Activated gamma-delta T cell (primary cell): ENCODE measurements at regions not wholly inside any gene's neighbourhood (a gene's known extent, or its start where the extent isn't known, plus 50 kb on each side); places are given as distances from the start of the nearest gene placed in this dataset.
"Not testable (repeated sequence)": the region's sequence is repeated elsewhere in the genome, so short reads cannot be mapped to it uniquely, and the experiment has no call there.

Experiments used
- DNase-seq: peaks from one replicate; lab custom pipeline; 2025; lab: John Stamatoyannopoulos, UW

- not testable (repeated sequence) for DNase-seq
Measured at GRCh38 chr2:65568656-65569440, 136.4 kb upstream of the SPRED2 start.

- no peak for DNase-seq
Measured at GRCh38 chr2:65566617-65567016, 134.2 kb upstream of the SPRED2 start.

DNA sequence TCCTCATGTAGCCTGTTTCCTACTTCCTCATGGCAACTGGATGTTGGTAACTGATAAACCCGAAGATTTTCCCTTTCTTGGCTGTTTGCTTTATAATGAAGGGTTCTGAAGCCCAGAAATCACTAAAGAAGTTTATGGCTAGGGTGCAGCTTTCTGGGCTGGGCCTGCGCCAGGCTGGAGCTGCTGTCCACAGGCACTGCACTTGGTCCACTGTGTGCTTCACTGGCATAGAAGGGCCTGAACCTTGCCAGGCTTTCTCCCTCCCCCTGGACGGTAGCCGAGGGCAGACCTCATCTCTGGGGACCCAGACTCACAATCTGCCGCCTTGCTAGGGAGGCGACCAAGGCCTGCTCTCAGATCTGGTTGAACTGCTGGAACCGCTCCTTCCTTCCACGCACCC is 133.3 kb upstream of the SPRED2 start:
- DNase-seq, result no peak

- no peak for DNase-seq
Measured at GRCh38 chr2:65564299-65564698, 131.9 kb upstream of the SPRED2 start.

DNA sequence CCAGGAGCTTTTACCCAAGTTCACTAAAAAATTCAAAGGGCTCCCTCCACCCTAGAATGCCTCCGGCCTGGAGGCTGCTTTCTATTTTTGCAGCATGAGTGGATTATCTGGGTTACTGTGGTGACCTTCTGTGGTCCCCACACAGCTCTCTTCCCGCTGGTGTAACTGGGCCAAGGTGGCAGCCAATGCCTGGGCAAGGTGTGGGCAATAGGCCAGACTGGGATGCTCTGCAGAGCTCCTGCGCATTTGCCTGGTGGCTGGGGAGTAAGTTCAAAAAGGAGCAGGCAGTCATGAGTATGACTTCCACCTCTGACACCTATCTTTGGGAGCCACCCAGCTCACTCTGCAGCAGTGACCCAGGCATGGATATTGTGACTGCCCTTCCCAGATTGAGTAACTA is 130.5 kb upstream of the SPRED2 start:
- DNase-seq, result no peak

DNA sequence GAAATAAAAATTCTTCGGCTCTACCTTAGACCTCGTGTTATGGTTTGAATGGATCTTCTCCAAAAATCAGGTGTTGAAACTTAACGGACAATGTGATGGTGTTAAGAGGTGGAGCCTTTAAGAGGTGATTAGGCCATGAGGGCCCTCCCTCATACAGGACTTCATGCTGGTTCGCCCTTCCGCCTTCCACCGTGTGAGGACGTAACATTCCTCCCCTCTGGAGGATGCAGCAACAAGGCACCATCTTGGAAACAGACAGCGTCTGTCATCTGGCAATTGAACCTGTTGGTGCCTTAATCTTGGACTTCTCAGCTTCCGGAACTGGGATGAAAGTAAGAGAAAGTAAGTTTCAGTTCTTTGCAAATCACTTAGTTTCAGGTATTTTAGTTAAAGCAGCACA is 126.3 kb upstream of the SPRED2 start:
- DNase-seq, result no peak

- no peak for DNase-seq
Measured at GRCh38 chr2:65557616-65558573, 125.5 kb upstream of the SPRED2 start.

- no peak for DNase-seq
Measured at GRCh38 chr2:65554765-65555591, 122.6 kb upstream of the SPRED2 start.

DNA sequence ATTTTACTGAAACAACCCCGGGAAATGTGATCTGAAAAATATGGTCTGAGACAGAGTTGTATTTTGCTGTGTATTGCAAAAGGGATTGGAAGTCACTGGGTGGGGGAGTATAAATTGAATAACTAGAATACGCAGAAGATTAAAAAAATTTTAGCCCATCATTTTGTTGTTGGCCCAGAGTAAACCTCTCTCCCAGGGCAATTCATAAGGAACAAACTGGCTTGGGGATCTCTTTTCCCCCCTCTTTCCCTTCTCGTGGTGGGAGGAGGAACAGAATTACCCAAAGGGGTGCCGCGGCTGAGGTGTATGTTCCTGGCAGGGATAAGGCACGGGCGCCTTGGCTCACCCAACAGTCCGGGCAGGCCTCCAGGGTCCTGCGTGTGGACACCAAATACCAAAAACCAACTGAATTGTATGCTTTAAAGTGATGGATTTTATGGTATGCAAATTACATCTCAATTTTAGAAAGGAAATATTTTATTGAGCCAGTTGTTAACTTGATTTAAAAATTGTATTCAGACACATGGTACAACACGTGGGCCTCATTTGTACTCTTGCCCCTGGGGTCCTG is 121.2 kb upstream of the SPRED2 start:
- no peak for DNase-seq

DNA sequence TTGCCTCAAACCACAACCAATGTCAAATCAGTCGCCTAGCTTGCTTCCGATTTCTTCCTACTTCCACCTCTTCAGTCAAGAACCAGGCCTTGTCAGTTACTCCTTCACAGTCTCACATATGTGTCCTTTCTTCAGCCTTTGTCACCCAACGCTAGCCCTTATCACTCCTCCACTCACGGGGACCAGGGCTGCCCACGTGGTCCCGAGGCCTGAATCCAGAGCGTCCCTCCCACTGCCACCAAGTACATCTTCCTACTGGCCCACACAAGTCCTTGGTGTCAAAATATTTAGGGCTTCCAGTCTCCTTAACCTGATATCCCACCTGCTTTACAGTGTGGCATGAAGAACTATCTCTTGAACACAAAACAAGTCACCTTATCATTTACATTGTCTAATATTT is 119.1 kb upstream of the SPRED2 start:
- DNase-seq, result no peak

GRCh38 chr2:65550246-65550645 is 117.8 kb upstream of the SPRED2 start:
- no peak for DNase-seq

GRCh38 chr2:65549631-65550030 is 117.2 kb upstream of the SPRED2 start:
- no peak for DNase-seq

GRCh38 chr2:65549257-65549627 is 116.8 kb upstream of the SPRED2 start:
- no peak for DNase-seq

DNA sequence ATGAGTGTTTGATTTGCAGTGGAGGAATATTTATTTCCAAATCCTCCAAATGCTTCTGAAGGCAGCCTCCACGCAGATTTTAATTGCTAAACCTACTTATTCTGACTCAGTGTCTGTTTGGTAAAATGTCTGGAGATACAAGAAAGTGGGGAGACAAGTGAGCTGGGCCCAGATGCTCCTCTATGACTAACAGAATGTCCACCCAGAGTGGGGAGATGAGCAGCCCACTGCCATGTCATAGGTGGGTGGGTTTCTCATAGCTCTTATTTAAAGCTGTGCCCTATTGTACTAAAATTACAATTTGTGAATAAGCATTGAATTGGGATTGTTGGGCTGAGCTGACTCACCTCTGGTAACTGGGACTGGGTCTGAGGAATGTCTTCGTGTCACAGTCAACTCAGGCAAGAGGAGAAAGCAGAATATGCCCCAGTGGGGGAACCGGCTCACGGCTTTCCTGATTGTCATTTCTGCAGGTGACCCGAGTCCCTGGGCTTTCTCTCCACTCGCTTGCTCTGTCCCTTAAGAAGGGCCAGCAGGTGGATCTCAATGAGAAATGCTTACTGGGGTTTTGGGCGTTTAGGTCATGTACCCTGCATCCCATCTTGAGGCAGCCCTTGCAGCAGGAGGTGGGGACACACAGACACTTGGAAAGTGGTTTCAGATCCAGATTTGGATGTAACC is 116.3 kb upstream of the SPRED2 start:
- DNase-seq, result no peak

DNA sequence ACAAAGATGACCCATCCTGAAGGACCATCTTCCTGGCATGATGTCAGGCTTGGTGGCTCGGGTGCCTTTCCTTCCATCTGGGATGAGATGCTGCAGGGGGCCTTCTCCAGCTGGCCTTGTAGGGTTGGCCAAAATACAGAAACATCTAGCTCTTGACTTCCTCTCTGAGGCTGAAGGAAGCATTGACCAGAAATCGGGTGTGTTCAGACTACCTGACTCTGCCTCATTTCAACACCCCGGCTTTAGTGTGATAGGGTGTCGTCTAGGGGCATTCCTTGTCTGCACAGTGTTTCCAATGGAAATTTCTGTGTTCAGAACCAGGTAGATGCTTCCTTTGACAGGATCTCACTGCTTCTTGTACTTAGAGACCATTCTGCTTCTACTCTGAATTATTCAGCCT is 115.7 kb upstream of the SPRED2 start:
- no peak for DNase-seq

GRCh38 chr2:65545837-65546805 is 113.7 kb upstream of the SPRED2 start:
- no peak for DNase-seq

- no peak for DNase-seq
Measured at GRCh38 chr2:65541773-65542172, 109.4 kb upstream of the SPRED2 start.

GRCh38 chr2:65539633-65540032 is 107.2 kb upstream of the SPRED2 start:
- DNase-seq, result no peak

- DNase-seq, result no peak
Measured at GRCh38 chr2:65537651-65538385, 105.4 kb upstream of the SPRED2 start.
